WTC11 (cell line): ENCODE measurements at regions not wholly inside any gene's neighbourhood (a gene's known extent, or its start where the extent isn't known, plus 50 kb on each side); places are given as distances from the start of the nearest gene placed in this dataset.

Experiments used
- ATF1 ChIP-seq: sonication (generic); formaldehyde crosslinking; IDR thresholded peaks from 2 replicates; pipeline ENCODE4 v1.8.1; 2023; ENCODE audit warnings: mild to moderate bottlenecking, moderate library complexity, missing genetic modification reagents
- CREB1 ChIP-seq: sonication (generic); formaldehyde crosslinking; IDR thresholded peaks from 2 replicates; pipeline ENCODE4 v1.8.0; 2023; ENCODE audit warnings: mild to moderate bottlenecking, missing genetic modification reagents
- ELF4 ChIP-seq: sonication (generic); formaldehyde crosslinking; IDR thresholded peaks from 2 replicates; pipeline ENCODE4 v1.8.1; 2022; ENCODE audit warnings: low read depth, mild to moderate bottlenecking, moderate library complexity, missing genetic modification reagents
- EMX1 ChIP-seq: fragments of 250-450 bp; sonication (Bioruptor Pico); IDR thresholded peaks from 2 replicates; pipeline ENCODE4 v1.8.0; 2021; ENCODE audit warnings: mild to moderate bottlenecking
- ESRRA ChIP-seq: sonication (generic); formaldehyde crosslinking; IDR thresholded peaks from 2 replicates; pipeline ENCODE4 v1.8.1; 2022; ENCODE audit warnings: mild to moderate bottlenecking, missing genetic modification reagents, borderline replicate concordance
- FOXP1 ChIP-seq: sonication (generic); formaldehyde crosslinking; IDR thresholded peaks from 2 replicates; pipeline ENCODE4 v1.8.0; 2022; ENCODE audit warnings: missing genetic modification reagents, mild to moderate bottlenecking, moderate library complexity, borderline replicate concordance
- NFE2L1 ChIP-seq: sonication (generic); formaldehyde crosslinking; IDR thresholded peaks from 2 replicates; pipeline ENCODE4 v1.8.1; 2023; ENCODE audit warnings: missing genetic modification reagents
- ZNF317 ChIP-seq: sonication (generic); formaldehyde crosslinking; IDR thresholded peaks from 2 replicates; pipeline ENCODE4 v1.8.1; 2023; ENCODE audit warnings: low read depth, mild to moderate bottlenecking, moderate library complexity, missing genetic modification reagents, borderline replicate concordance
- ZNF396 ChIP-seq: fragments of 250-450 bp; sonication (Bioruptor Pico); IDR thresholded peaks from 2 replicates; pipeline ENCODE4 v1.8.0; 2021; ENCODE audit warnings: mild to moderate bottlenecking, moderate library complexity, borderline replicate concordance
- TF ChIP-seq, protein P1 (sequence below): sonication (generic); formaldehyde crosslinking; IDR thresholded peaks from 2 replicates; pipeline ENCODE4 v1.8.0; 2022; ENCODE audit warnings: mild to moderate bottlenecking, missing genetic modification reagents
- TF ChIP-seq, protein P2 (sequence below): sonication (generic); formaldehyde crosslinking; IDR thresholded peaks from 2 replicates; pipeline ENCODE4 v1.8.1; 2022; ENCODE audit warnings: missing genetic modification reagents, borderline replicate concordance
- TF ChIP-seq, protein P3 (sequence below): fragments of 250-450 bp; sonication (Bioruptor Pico); conservative IDR thresholded peaks from 2 replicates; pipeline ENCODE4 v1.9.0; 2021; ENCODE audit warnings: mild to moderate bottlenecking
- TF ChIP-seq, protein P4 (sequence below): fragments of 250-450 bp; sonication (Bioruptor Pico); IDR thresholded peaks from 2 replicates; pipeline ENCODE4 v1.9.0; 2021; ENCODE audit warnings: moderate library complexity, mild to moderate bottlenecking, inconsistent platforms, borderline replicate concordance
- TF ChIP-seq, protein P5 (sequence below): sonication (generic); formaldehyde crosslinking; IDR thresholded peaks from 2 replicates; pipeline ENCODE4 v1.8.1; 2023; ENCODE audit warnings: mild to moderate bottlenecking, missing genetic modification reagents, borderline replicate concordance
- TF ChIP-seq, protein P6 (sequence below): sonication (generic); formaldehyde crosslinking; IDR thresholded peaks from 2 replicates; pipeline ENCODE4 v1.8.1; 2023; ENCODE audit warnings: mild to moderate bottlenecking, missing genetic modification reagents
- TF ChIP-seq, protein P7 (sequence below): fragments of 250-450 bp; sonication (Bioruptor Pico); IDR thresholded peaks from 2 replicates; pipeline ENCODE4 v1.8.0; 2021; ENCODE audit warnings: mild to moderate bottlenecking

DNA sequence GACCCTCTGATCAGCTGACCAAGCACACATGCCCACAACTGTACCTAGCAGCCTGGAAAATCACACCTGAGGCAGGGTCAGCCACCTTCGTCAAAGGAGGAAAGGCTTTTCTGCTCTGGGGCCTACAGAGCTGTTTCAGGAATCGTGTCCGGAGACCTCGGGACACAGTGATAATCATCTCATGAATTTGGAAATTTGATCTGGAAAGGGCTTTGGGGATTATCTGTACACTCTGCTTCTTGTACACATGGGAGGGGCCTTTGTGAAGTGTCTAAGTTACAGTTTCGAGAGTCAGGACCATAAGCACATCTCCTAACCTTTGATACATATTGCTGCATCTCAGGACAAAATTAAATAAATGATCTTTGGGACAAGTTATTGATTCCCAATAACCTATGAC lies 1421.2 kb upstream of the TENM4 start (continued):
- TF ChIP-seq, protein P1, sequence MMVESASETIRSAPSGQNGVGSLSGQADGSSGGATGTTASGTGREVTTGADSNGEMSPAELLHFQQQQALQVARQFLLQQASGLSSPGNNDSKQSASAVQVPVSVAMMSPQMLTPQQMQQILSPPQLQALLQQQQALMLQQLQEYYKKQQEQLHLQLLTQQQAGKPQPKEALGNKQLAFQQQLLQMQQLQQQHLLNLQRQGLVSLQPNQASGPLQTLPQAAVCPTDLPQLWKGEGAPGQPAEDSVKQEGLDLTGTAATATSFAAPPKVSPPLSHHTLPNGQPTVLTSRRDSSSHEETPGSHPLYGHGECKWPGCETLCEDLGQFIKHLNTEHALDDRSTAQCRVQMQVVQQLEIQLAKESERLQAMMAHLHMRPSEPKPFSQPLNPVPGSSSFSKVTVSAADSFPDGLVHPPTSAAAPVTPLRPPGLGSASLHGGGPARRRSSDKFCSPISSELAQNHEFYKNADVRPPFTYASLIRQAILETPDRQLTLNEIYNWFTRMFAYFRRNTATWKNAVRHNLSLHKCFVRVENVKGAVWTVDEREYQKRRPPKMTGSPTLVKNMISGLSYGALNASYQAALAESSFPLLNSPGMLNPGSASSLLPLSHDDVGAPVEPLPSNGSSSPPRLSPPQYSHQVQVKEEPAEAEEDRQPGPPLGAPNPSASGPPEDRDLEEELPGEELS (CRISPR knock-in tag): no peak
- TF ChIP-seq, protein P2, sequence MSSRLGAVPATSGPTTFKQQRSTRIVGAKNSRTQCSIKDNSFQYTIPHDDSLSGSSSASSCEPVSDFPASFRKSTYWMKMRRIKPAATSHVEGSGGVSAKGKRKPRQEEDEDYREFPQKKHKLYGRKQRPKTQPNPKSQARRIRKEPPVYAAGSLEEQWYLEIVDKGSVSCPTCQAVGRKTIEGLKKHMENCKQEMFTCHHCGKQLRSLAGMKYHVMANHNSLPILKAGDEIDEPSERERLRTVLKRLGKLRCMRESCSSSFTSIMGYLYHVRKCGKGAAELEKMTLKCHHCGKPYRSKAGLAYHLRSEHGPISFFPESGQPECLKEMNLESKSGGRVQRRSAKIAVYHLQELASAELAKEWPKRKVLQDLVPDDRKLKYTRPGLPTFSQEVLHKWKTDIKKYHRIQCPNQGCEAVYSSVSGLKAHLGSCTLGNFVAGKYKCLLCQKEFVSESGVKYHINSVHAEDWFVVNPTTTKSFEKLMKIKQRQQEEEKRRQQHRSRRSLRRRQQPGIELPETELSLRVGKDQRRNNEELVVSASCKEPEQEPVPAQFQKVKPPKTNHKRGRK (CRISPR knock-in tag): no peak
- no peak for TF ChIP-seq ELF4 (CRISPR knock-in tag)
- TF ChIP-seq, protein P3, sequence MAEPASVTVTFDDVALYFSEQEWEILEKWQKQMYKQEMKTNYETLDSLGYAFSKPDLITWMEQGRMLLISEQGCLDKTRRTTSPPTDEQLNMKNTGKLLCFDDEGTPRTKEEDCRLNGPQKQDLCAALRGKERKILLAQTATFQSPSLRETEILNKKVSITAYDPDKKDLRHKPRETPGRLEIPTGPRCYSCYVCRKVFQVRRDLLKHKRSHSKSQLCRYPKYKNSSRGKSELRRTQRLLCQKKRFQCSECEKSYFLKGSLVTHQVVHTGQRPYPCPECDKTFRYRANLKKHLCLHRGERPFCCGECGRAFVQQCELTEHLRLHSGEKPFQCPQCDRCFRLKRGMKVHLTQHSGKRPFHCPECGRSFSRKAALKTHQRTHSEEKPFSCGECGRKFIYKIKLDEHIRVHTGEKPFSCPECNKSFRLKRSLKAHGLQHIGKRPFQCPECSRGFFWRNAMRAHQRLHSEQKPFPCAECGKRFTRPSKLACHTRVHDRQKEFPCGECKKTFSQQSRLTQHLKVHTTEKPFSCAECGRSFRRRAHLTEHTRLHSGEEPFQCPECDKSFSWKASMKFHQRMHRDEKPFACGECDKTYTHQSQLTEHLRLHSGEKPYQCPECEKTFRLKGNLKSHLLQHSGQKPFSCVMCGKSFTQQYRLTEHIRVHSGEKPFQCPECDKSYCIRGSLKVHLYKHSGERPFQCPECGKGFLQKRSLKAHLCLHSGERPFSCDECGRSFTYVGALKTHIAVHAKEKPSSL (CRISPR knock-in tag): no peak
- TF ChIP-seq ZNF396 (CRISPR knock-in tag): no peak
- TF ChIP-seq, protein P4, sequence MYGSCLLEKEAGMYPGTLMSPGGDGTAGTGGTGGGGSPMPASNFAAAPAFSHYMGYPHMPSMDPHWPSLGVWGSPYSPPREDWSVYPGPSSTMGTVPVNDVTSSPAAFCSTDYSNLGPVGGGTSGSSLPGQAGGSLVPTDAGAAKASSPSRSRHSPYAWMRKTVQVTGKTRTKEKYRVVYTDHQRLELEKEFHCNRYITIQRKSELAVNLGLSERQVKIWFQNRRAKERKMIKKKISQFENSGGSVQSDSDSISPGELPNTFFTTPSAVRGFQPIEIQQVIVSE: no peak
- TF ChIP-seq FOXP1 (CRISPR knock-in tag): no peak
- TF ChIP-seq, protein P5, sequence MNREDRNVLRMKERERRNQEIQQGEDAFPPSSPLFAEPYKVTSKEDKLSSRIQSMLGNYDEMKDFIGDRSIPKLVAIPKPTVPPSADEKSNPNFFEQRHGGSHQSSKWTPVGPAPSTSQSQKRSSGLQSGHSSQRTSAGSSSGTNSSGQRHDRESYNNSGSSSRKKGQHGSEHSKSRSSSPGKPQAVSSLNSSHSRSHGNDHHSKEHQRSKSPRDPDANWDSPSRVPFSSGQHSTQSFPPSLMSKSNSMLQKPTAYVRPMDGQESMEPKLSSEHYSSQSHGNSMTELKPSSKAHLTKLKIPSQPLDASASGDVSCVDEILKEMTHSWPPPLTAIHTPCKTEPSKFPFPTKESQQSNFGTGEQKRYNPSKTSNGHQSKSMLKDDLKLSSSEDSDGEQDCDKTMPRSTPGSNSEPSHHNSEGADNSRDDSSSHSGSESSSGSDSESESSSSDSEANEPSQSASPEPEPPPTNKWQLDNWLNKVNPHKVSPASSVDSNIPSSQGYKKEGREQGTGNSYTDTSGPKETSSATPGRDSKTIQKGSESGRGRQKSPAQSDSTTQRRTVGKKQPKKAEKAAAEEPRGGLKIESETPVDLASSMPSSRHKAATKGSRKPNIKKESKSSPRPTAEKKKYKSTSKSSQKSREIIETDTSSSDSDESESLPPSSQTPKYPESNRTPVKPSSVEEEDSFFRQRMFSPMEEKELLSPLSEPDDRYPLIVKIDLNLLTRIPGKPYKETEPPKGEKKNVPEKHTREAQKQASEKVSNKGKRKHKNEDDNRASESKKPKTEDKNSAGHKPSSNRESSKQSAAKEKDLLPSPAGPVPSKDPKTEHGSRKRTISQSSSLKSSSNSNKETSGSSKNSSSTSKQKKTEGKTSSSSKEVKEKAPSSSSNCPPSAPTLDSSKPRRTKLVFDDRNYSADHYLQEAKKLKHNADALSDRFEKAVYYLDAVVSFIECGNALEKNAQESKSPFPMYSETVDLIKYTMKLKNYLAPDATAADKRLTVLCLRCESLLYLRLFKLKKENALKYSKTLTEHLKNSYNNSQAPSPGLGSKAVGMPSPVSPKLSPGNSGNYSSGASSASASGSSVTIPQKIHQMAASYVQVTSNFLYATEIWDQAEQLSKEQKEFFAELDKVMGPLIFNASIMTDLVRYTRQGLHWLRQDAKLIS (CRISPR knock-in tag): no peak
- no peak for TF ChIP-seq EMX1 (CRISPR knock-in tag)
- no peak for TF ChIP-seq ATF1 (CRISPR knock-in tag)
- no peak for TF ChIP-seq CREB1 (CRISPR knock-in tag)
- TF ChIP-seq, protein P6, sequence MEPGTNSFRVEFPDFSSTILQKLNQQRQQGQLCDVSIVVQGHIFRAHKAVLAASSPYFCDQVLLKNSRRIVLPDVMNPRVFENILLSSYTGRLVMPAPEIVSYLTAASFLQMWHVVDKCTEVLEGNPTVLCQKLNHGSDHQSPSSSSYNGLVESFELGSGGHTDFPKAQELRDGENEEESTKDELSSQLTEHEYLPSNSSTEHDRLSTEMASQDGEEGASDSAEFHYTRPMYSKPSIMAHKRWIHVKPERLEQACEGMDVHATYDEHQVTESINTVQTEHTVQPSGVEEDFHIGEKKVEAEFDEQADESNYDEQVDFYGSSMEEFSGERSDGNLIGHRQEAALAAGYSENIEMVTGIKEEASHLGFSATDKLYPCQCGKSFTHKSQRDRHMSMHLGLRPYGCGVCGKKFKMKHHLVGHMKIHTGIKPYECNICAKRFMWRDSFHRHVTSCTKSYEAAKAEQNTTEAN (CRISPR knock-in tag): no peak
- no peak for TF ChIP-seq ZNF317 (CRISPR knock-in tag)
- TF ChIP-seq, protein P7, sequence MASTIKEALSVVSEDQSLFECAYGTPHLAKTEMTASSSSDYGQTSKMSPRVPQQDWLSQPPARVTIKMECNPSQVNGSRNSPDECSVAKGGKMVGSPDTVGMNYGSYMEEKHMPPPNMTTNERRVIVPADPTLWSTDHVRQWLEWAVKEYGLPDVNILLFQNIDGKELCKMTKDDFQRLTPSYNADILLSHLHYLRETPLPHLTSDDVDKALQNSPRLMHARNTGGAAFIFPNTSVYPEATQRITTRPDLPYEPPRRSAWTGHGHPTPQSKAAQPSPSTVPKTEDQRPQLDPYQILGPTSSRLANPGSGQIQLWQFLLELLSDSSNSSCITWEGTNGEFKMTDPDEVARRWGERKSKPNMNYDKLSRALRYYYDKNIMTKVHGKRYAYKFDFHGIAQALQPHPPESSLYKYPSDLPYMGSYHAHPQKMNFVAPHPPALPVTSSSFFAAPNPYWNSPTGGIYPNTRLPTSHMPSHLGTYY (CRISPR knock-in tag): no peak
- TF ChIP-seq ESRRA (CRISPR knock-in tag): no peak
- TF ChIP-seq NFE2L1 (CRISPR knock-in tag): no peak
